ENCODE measurements at regions not wholly inside any gene's neighbourhood (a gene's known extent, or its start where the extent isn't known, plus 50 kb on each side); places are given as distances from the start of the nearest gene placed in this dataset.

DNA sequence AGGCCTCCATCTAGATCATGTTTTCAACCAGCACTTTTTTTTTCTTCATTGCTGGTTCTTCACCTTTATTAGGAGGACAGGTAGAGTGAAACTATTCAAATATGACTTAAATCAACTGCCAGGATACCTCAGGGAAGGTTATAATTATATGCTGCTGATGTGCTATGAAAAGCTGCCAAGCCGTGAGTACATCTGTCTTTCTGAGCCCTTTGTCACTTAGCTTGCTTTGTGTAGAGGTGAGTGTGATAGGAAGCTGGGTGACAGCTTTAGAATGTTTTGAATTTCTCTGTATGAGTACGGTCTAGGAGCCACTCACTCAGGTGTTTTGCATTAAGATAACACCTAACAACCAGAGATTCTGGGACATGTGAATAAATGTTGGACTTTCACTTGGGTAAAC is 365.2 kb downstream of the OTUD1 start:
- H3K9me3 ChIP-seq: no peaks in the 10 kb centered on the region
- 55% methylated on average over 2 of the region's 2 CpGs for WGBS
- no peak overlapping the region for H3K27ac ChIP-seq
- H3K4me3 ChIP-seq: no peak overlapping the region
- H3K4me1 ChIP-seq (replicated peaks): no peaks in the 10 kb centered on the region
- intact Hi-C loops (cut with DNase I): no loop called here
- TF ChIP-seq POLR2A (IDR thresholded peaks at IDR 0.05) (no peak), POLR2AphosphoS5 (IDR thresholded peaks at IDR 0.05) (no peak)
- TF ChIP-seq, protein P1, sequence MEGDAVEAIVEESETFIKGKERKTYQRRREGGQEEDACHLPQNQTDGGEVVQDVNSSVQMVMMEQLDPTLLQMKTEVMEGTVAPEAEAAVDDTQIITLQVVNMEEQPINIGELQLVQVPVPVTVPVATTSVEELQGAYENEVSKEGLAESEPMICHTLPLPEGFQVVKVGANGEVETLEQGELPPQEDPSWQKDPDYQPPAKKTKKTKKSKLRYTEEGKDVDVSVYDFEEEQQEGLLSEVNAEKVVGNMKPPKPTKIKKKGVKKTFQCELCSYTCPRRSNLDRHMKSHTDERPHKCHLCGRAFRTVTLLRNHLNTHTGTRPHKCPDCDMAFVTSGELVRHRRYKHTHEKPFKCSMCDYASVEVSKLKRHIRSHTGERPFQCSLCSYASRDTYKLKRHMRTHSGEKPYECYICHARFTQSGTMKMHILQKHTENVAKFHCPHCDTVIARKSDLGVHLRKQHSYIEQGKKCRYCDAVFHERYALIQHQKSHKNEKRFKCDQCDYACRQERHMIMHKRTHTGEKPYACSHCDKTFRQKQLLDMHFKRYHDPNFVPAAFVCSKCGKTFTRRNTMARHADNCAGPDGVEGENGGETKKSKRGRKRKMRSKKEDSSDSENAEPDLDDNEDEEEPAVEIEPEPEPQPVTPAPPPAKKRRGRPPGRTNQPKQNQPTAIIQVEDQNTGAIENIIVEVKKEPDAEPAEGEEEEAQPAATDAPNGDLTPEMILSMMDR (IDR thresholded peaks at IDR 0.05): no peak
- DNase-seq (ENCODE audit: low spot score): no peak
- no peaks in the 10 kb centered on the region for H3K27me3 ChIP-seq (replicated peaks; ENCODE audit: insufficient read depth)
- H3K36me3 ChIP-seq: no peaks in the 10 kb centered on the region

DNA sequence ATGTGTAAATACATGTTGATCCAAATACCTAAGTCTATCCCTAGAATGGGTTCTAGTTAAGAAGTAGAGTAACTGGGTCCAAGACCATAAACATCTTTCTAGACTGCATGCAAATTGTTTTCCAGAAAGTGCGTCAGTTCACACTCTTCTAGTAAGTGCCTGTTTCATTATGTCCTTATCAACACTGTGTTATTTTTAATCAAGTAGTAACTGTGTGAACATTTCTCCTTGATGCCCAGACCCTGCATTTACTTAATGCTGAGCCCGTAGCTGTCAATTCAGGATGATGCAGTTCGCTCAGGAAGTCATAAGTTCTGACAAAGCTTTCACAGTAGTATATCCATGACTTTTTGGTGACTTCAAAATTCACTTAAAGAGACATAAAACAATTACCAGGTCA is 374.8 kb downstream of the OTUD1 start:
- Histone ChIP-seq H3K4me3 (no peak overlapping the region), H3K4me1 (replicated peaks) (no peaks in the 10 kb centered on the region), H3K36me3 (no peaks in the 10 kb centered on the region), H3K9me3 (no peaks in the 10 kb centered on the region), H3K27ac (no peak overlapping the region), H3K27me3 (replicated peaks; ENCODE audit: insufficient read depth) (no peaks in the 10 kb centered on the region)
- TF ChIP-seq POLR2A (IDR thresholded peaks at IDR 0.05) (no peak), POLR2AphosphoS5 (IDR thresholded peaks at IDR 0.05) (no peak)
- TF ChIP-seq, protein P1 (IDR thresholded peaks at IDR 0.05): no peak
- WGBS: 85% methylated on average over 3 of the region's 3 CpGs
- DNase-seq (ENCODE audit: low spot score): no peak
- intact Hi-C loops (cut with DNase I): no loop called here

DNA sequence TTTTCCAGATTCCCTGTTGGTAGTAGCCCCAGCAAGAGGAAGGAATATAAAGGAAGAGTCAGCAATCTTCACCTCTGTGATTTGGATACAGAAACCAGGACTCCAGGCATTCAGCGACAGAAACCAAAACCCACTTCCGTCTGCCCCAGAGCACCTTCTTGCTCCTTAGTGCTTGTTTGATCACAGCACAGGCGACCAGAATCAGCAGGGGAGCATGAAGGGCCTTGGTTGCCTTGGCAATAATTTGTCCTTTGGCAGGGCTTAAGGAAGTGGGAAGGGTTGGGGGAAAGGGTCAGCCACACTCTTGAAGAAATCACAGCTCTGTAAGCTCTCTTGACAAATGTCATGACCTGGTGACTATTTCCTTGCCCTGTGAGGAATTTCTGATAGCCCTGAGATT is 379.6 kb downstream of the OTUD1 start:
- 77% methylated on average over 3 of the region's 3 CpGs for WGBS
- no peak for DNase-seq (ENCODE audit: low spot score)
- Histone ChIP-seq H3K27me3 (replicated peaks; ENCODE audit: insufficient read depth) (no peaks in the 10 kb centered on the region), H3K4me3 (no peak overlapping the region), H3K9me3 (no peaks in the 10 kb centered on the region), H3K27ac (no peak overlapping the region), H3K36me3 (no peaks in the 10 kb centered on the region), H3K4me1 (replicated peaks) (no peaks in the 10 kb centered on the region)
- TF ChIP-seq POLR2A (IDR thresholded peaks at IDR 0.05) (no peak), POLR2AphosphoS5 (IDR thresholded peaks at IDR 0.05) (no peak)
- TF ChIP-seq, protein P1 (IDR thresholded peaks at IDR 0.05): no peak
- intact Hi-C loops (cut with DNase I): no loop called here

DNA sequence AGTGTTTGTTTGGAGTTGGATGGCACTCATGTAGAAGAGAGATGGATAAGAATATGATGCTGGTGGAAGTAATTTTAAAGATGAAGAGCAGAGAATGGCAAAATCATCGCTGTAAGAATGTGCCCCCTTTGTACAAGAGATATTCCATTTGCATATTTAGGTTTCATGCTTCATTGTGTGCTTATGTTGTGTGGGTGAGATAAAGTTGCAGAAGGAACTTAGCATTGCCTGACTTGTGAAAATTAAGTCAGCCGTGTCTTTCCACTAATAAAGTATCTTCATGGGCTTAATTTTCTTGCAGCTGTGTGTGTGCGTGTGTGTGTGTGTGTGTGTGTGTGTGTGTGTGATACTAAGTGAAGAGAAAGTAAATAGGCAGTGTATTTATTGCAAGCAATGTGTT is 381.9 kb downstream of the OTUD1 start:
- intact Hi-C loops (cut with DNase I): no loop called here
- no peak overlapping the region for H3K4me3 ChIP-seq
- TF ChIP-seq, protein P1 (IDR thresholded peaks at IDR 0.05): no peak
- TF ChIP-seq POLR2A (IDR thresholded peaks at IDR 0.05): no peak
- TF ChIP-seq POLR2AphosphoS5 (IDR thresholded peaks at IDR 0.05): no peak
- H3K27me3 ChIP-seq (replicated peaks; ENCODE audit: insufficient read depth): no peaks in the 10 kb centered on the region
- no peaks in the 10 kb centered on the region for H3K4me1 ChIP-seq (replicated peaks)
- H3K36me3 ChIP-seq: no peaks in the 10 kb centered on the region
- WGBS: 95% methylated on average over 3 of the region's 3 CpGs
- no peak for DNase-seq (ENCODE audit: low spot score)
- H3K9me3 ChIP-seq: no peaks in the 10 kb centered on the region
- no peak overlapping the region for H3K27ac ChIP-seq

DNA sequence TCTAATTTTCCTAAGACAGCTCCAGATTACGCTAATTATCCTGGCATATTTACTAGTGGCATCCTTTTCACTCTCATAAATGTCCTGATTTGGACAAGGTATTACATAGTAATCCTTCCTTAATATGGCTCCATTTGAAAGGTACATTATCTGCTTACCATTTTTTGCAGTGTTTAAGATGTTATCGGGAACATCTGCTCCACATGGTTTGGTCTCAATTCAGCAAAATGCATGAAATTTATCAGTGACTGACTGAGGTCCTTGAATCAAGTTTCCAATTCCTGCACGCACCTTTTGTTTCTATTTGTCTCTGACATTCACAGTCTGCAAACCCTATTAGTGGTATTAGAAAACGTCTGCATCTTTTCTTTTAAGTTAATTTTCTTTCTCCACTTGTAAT is 384.1 kb upstream of the KIAA1217 start:
- Histone ChIP-seq H3K4me3 (no peak overlapping the region), H3K36me3 (no peaks in the 10 kb centered on the region), H3K27me3 (replicated peaks; ENCODE audit: insufficient read depth) (no peaks in the 10 kb centered on the region), H3K4me1 (replicated peaks) (no peaks in the 10 kb centered on the region), H3K27ac (no peak overlapping the region), H3K9me3 (no peaks in the 10 kb centered on the region)
- intact Hi-C loops (cut with DNase I): no loop called here
- TF ChIP-seq POLR2AphosphoS5 (IDR thresholded peaks at IDR 0.05) (no peak), POLR2A (IDR thresholded peaks at IDR 0.05) (no peak)
- TF ChIP-seq, protein P1 (IDR thresholded peaks at IDR 0.05): no peak
- DNase-seq (ENCODE audit: low spot score): no peak
- WGBS: 56% methylated on average over 4 of the region's 4 CpGs

Measured in prostate gland (tissue), 2 donors.